GM21576 (cell line): ENCODE measurements at regions not wholly inside any gene's neighbourhood (a gene's known extent, or its start where the extent isn't known, plus 50 kb on each side); places are given as distances from the start of the nearest gene placed in this dataset.

ENCODE experiments used
- ATAC-seq: cut with Tn5 transposase; IDR thresholded peaks from one replicate; pipeline ENCODE4 v1.9.1; 2021; ENCODE audit warnings: mild to moderate bottlenecking, moderate library complexity; ENCODE audit not compliant: unreplicated experiment

GRCh38 chr13:64869539-64869938, 2360.6 kb downstream of the PCDH9 start:
- ATAC-seq, result no peak

- ATAC-seq, result no peak
Measured at GRCh38 chr13:64867856-64868255, 2362.3 kb downstream of the PCDH9 start.

GRCh38 chr13:64866331-64866730, 2363.8 kb downstream of the PCDH9 start:
- no peak for ATAC-seq

- no peak for ATAC-seq
Measured at GRCh38 chr13:64855506-64855905, 2374.6 kb downstream of the PCDH9 start.

GRCh38 chr13:64850017-64850416, 2380.1 kb downstream of the PCDH9 start:
- no peak for ATAC-seq

GRCh38 chr13:64849196-64849595, 2380.9 kb downstream of the PCDH9 start:
- no peak for ATAC-seq

GRCh38 chr13:64847767-64848166, 2382.4 kb downstream of the PCDH9 start:
- ATAC-seq, result no peak

- no peak for ATAC-seq
Measured at GRCh38 chr13:64845110-64845509, 2385.0 kb downstream of the PCDH9 start.

- ATAC-seq, result no peak
Measured at GRCh38 chr13:64819081-64819480, 2411.1 kb downstream of the PCDH9 start.

- no peak for ATAC-seq
Measured at GRCh38 chr13:64817691-64818090, 2412.4 kb downstream of the PCDH9 start.

- ATAC-seq, result no peak
Measured at GRCh38 chr13:64810750-64811149, 2419.4 kb downstream of the PCDH9 start.

- no peak for ATAC-seq
Measured at GRCh38 chr13:64808704-64809103, 2421.4 kb downstream of the PCDH9 start.

GRCh38 chr13:64801768-64802167, 2428.4 kb downstream of the PCDH9 start:
- ATAC-seq, result no peak

- ATAC-seq, result no peak
Measured at GRCh38 chr13:64798422-64798821, 2431.7 kb downstream of the PCDH9 start.

GRCh38 chr13:64793592-64793991, 2436.5 kb downstream of the PCDH9 start:
- no peak for ATAC-seq

GRCh38 chr13:64793131-64793530, 2437.0 kb downstream of the PCDH9 start:
- no peak for ATAC-seq

- ATAC-seq, result no peak
Measured at GRCh38 chr13:64791373-64791772, 2438.8 kb downstream of the PCDH9 start.

GRCh38 chr13:64782466-64782865, 2447.7 kb downstream of the PCDH9 start:
- ATAC-seq, result no peak

GRCh38 chr13:64778002-64778401, 2452.1 kb downstream of the PCDH9 start:
- no peak for ATAC-seq

GRCh38 chr13:64774915-64775314, 2455.2 kb downstream of the PCDH9 start:
- no peak for ATAC-seq

- ATAC-seq, result no peak
Measured at GRCh38 chr13:64770743-64771142, 2459.4 kb downstream of the PCDH9 start.

- ATAC-seq, result no peak
Measured at GRCh38 chr13:64767054-64767453, 2463.1 kb downstream of the PCDH9 start.

- ATAC-seq, result no peak
Measured at GRCh38 chr13:64765636-64766035, 2464.5 kb downstream of the PCDH9 start.
